H1 (cell line): ENCODE measurements at regions not wholly inside any gene's neighbourhood (a gene's known extent, or its start where the extent isn't known, plus 50 kb on each side); places are given as distances from the start of the nearest gene placed in this dataset.

Experiments
- CTCF ChIA-PET: fragments of 300-600 bp; sonication (Branson Sonifier 250); formaldehyde crosslinking; loops from one replicate; lab custom pipeline; 2021; ENCODE audit not compliant: partially characterized antibody; lab: Charles Lee
- POLR2A ChIA-PET: fragments of 300-600 bp; sonication (Branson Sonifier 250); formaldehyde crosslinking; loops from one replicate; lab custom pipeline; 2021; ENCODE audit warnings: inconsistent platforms; ENCODE audit not compliant: partially characterized antibody; lab: Charles Lee
- DNase-seq, 2 experiments: peaks; one replicate each; pipeline versions ENCODE4 v3.0.0 to v3.0.0-alpha.2; 2010 to 2022; ENCODE audit warnings: low spot score in 2 of 2, low read depth in 1 of 2, mixed read lengths in 1 of 2
- FAIRE-seq: peaks from 2 replicates; lab custom pipeline; 2011; peaks lifted over from hg19 to GRCh38; lab: Jason Lieb, UNC
- H2AFZ ChIP-seq: 2 replicates; pipeline ENCODE4 v1.8.1; 2012; ENCODE audit warnings: low read length, inconsistent platforms
- H2AK5ac ChIP-seq: 2 replicates; pipeline ENCODE4 v1.6.1; 2013; ENCODE audit warnings: low read depth, low read length
- H2BK120ac ChIP-seq: replicated peaks from 2 replicates; pipeline ENCODE3; 2013; ENCODE audit warnings: low read depth, low read length, inconsistent platforms
- H2BK12ac ChIP-seq: 2 replicates; pipeline ENCODE4 v1.6.1; 2013; ENCODE audit warnings: low read depth, low read length
- H2BK15ac ChIP-seq: 2 replicates; pipeline ENCODE4 v1.6.1; 2013; ENCODE audit warnings: low read length
- H2BK20ac ChIP-seq: 2 replicates; pipeline ENCODE4 v1.6.1; 2013; ENCODE audit warnings: low read length
- H2BK5ac ChIP-seq: 2 replicates; pipeline ENCODE4 v1.6.1; 2013; ENCODE audit warnings: low read depth, low read length
- H3K14ac ChIP-seq: 2 replicates; pipeline ENCODE4 v1.6.1; 2013; ENCODE audit warnings: inconsistent platforms; ENCODE audit not compliant: insufficient read length
- H3K18ac ChIP-seq: 2 replicates; pipeline ENCODE4 v1.6.1; 2013; ENCODE audit warnings: low read length; ENCODE audit errors: extremely low read depth
- H3K23ac ChIP-seq: 2 replicates; pipeline ENCODE4 v1.6.1; 2013; ENCODE audit warnings: inconsistent platforms; ENCODE audit not compliant: insufficient read length
- H3K23me2 ChIP-seq: 2 replicates; pipeline ENCODE4 v1.6.1; 2013; ENCODE audit warnings: low read depth, low read length
- H3K27ac ChIP-seq: 2 replicates; pipeline ENCODE4 v1.6.1; 2011; ENCODE audit warnings: low read depth, low read length, inconsistent platforms
- H3K27me3 ChIP-seq, 4 experiments: replicated peaks in 1 of 4; 1 replicate in 1 of 4; 2 replicates in 3 of 4; pipeline versions ENCODE4 v1.6.1 to v1.8.1; 2011 to 2013; ENCODE audit warnings: low read length in 3 of 4, mild to moderate bottlenecking in 3 of 4, inconsistent platforms in 2 of 4, mixed read lengths in 2 of 4, moderate library complexity in 1 of 4; ENCODE audit not compliant: control insufficient read depth in 3 of 4, insufficient read depth in 3 of 4; ENCODE audit errors: extremely low read depth in 1 of 4
- H3K36me3 ChIP-seq, 4 experiments: 2 replicates each; pipeline versions ENCODE4 v1.6.1 to v1.8.1; 2011 to 2013; ENCODE audit warnings: mild to moderate bottlenecking in 4 of 4, low read length in 3 of 4, moderate library complexity in 2 of 4, control low read depth in 1 of 4, inconsistent platforms in 1 of 4; ENCODE audit not compliant: insufficient read depth in 4 of 4, control insufficient read depth in 2 of 4
- H3K4ac ChIP-seq: replicated peaks from 2 replicates; pipeline ENCODE3; 2013; ENCODE audit warnings: low read length, low read depth, mixed read lengths, inconsistent platforms; ENCODE audit not compliant: insufficient read length
- H3K4me1 ChIP-seq, 4 experiments: replicated peaks in 1 of 4; 1 replicate in 1 of 4; 2 replicates in 3 of 4; pipeline versions ENCODE4 v1.6.1 to v1.8.1; 2011 to 2013; ENCODE audit warnings: low read length in 3 of 4, inconsistent platforms in 2 of 4, mixed read lengths in 1 of 4; ENCODE audit not compliant: insufficient read depth in 4 of 4, control insufficient read depth in 3 of 4
- H3K4me2 ChIP-seq, 2 experiments: 2 replicates each; pipeline versions ENCODE4 v1.6.1 to v1.8.1; 2011 to 2013; ENCODE audit warnings: low read depth in 2 of 2, low read length in 2 of 2, control low read depth in 1 of 2, inconsistent platforms in 1 of 2, mild to moderate bottlenecking in 1 of 2; ENCODE audit not compliant: insufficient read depth in 1 of 2
- H3K4me3 ChIP-seq, 4 experiments: fragments of 200-600, 300-600 bp in 1 of 4; sonication (generic), shearing (Covaris generic), sonication (Bioruptor Twin) in 1 of 4; 2 replicates each; pipeline versions ENCODE4 v1.5.1 to v1.8.1; 2011 to 2016; ENCODE audit warnings: low read length in 4 of 4, low read depth in 3 of 4, control low read depth in 2 of 4, inconsistent platforms in 2 of 4, mild to moderate bottlenecking in 2 of 4, mixed read lengths in 1 of 4, moderate library complexity in 1 of 4; ENCODE audit not compliant: insufficient read depth in 2 of 4; ENCODE audit errors: extremely low read depth in 1 of 4
- H3K56ac ChIP-seq: replicated peaks from 2 replicates; pipeline ENCODE3; 2013; ENCODE audit warnings: low read depth, mild to moderate bottlenecking, mixed read lengths, low read length, inconsistent platforms; ENCODE audit not compliant: insufficient read length
- H3K79me1 ChIP-seq: 2 replicates; pipeline ENCODE4 v1.6.1; 2013; ENCODE audit warnings: low read depth, low read length, control low read depth
- H3K79me2 ChIP-seq, 2 experiments: 2 replicates each; pipeline versions ENCODE4 v1.6.1 to v1.8.1; 2012 to 2013; ENCODE audit warnings: low read length in 2 of 2, mild to moderate bottlenecking in 2 of 2, inconsistent platforms in 1 of 2; ENCODE audit not compliant: insufficient read depth in 2 of 2, control insufficient read depth in 1 of 2
- H3K9ac ChIP-seq, 4 experiments: replicated peaks in 1 of 4; 1 replicate in 1 of 4; 2 replicates in 3 of 4; pipeline versions ENCODE4 v1.6.1 to v1.8.1; 2011 to 2013; ENCODE audit warnings: low read depth in 3 of 4, low read length in 3 of 4, control low read depth in 2 of 4, mild to moderate bottlenecking in 2 of 4, moderate library complexity in 2 of 4, inconsistent platforms in 1 of 4; ENCODE audit errors: extremely low read depth in 1 of 4
- H3K9me3 ChIP-seq, 2 experiments: 2 replicates each; pipeline versions ENCODE4 v1.6.1 to v1.8.1; 2012 to 2013; ENCODE audit warnings: mild to moderate bottlenecking in 2 of 2, moderate library complexity in 2 of 2, control low read depth in 1 of 2, inconsistent platforms in 1 of 2, low read depth in 1 of 2, low read length in 1 of 2, mixed read lengths in 1 of 2; ENCODE audit not compliant: insufficient read depth in 2 of 2
- H4K20me1 ChIP-seq, 2 experiments: replicated peaks in 1 of 2; 2 replicates each; pipeline versions ENCODE3 to v1.8.1; 2011 to 2013; ENCODE audit warnings: inconsistent platforms in 2 of 2, low read length in 2 of 2, mild to moderate bottlenecking in 1 of 2; ENCODE audit not compliant: insufficient read depth in 2 of 2, control insufficient read depth in 1 of 2
- H4K5ac ChIP-seq: 2 replicates; pipeline ENCODE4 v1.6.1; 2013; ENCODE audit warnings: low read length, low read depth, mixed read lengths, inconsistent platforms; ENCODE audit not compliant: insufficient read length
- H4K8ac ChIP-seq: 2 replicates; pipeline ENCODE4 v1.8.0; 2013; ENCODE audit warnings: mild to moderate bottlenecking, moderate library complexity, low read length, inconsistent platforms; ENCODE audit not compliant: insufficient read depth; ENCODE audit errors: extremely low read depth
- H4K91ac ChIP-seq: replicated peaks from 2 replicates; pipeline ENCODE3; 2013; ENCODE audit warnings: low read length, mixed read lengths, inconsistent platforms; ENCODE audit not compliant: insufficient read length
- BACH1 ChIP-seq: IDR thresholded peaks from 2 replicates; pipeline ENCODE4 v1.6.1; 2012; ENCODE audit warnings: low read length, improper control_type of control experiment
- CEBPB ChIP-seq: IDR thresholded peaks from 2 replicates; pipeline ENCODE4 v1.6.1; 2012; ENCODE audit warnings: low read depth, low read length
- GTF2F1 ChIP-seq: IDR thresholded peaks from 2 replicates; pipeline ENCODE4 v1.6.1; 2012; ENCODE audit warnings: low read depth, low read length, improper control_type of control experiment, borderline replicate concordance
- HDAC6 ChIP-seq: IDR thresholded peaks from one replicate; pipeline ENCODE4 v1.7.1; 2012; ENCODE audit warnings: low read depth, mild to moderate bottlenecking, inconsistent platforms, low read length, moderate library complexity
- KDM1A ChIP-seq: fragments of 200-600, 300-600 bp; sonication (generic); IDR thresholded peaks from 2 replicates; pipeline ENCODE4 v1.7.1; 2016; ENCODE audit warnings: mild to moderate bottlenecking, low read length, borderline replicate concordance
- NANOG ChIP-seq: IDR thresholded peaks from 2 replicates; pipeline ENCODE4 v1.6.1; 2011; ENCODE audit warnings: low read length, low read depth, mild to moderate bottlenecking, inconsistent platforms; ENCODE audit not compliant: insufficient read depth, poor library complexity, severe bottlenecking
- NRF1 ChIP-seq: IDR thresholded peaks from 2 replicates; pipeline ENCODE4 v1.6.1; 2011; ENCODE audit warnings: mild to moderate bottlenecking, low read depth, low read length, improper control_type of control experiment
- RXRA ChIP-seq: IDR thresholded peaks from 2 replicates; pipeline ENCODE4 v1.6.1; 2011; ENCODE audit warnings: low read depth, mild to moderate bottlenecking, low read length, moderate library complexity; ENCODE audit not compliant: insufficient read depth
- SP1 ChIP-seq: IDR thresholded peaks from 2 replicates; pipeline ENCODE4 v1.6.1; 2011; ENCODE audit warnings: low read depth, low read length
- SUZ12 ChIP-seq: fragments of 200-600 bp; sonication (generic); IDR thresholded peaks from 2 replicates; pipeline ENCODE4 v1.6.1; 2012; ENCODE audit warnings: mild to moderate bottlenecking, inconsistent platforms, low read length, moderate library complexity, mixed read lengths
- TEAD4 ChIP-seq: IDR thresholded peaks from 2 replicates; pipeline ENCODE4 v1.6.1; 2012; ENCODE audit warnings: low read depth, low read length, inconsistent platforms, mixed read lengths
- WGBS, 2 experiments: shearing (Covaris generic) in 1 of 2; methylation state at CpG; one replicate each; pipeline versions ENCODE4 v1.1.6 to v1.1.7; 2013 to 2015; ENCODE audit warnings: low lambda C conversion rate in 2 of 2, mixed read lengths in 2 of 2, inconsistent platforms in 1 of 2, low coverage in 1 of 2, missing lambda C conversion rate in 1 of 2; ENCODE audit not compliant: insufficient replicate concordance in 2 of 2, insufficient coverage in 1 of 2, insufficient read length in 1 of 2; ENCODE audit errors: extremely low coverage in 1 of 2, missing lambda C conversion rate in 1 of 2; 5-methylcytosine and 5-hydroxymethylcytosine counted together
- TF ChIP-seq, protein P1 (sequence below): IDR thresholded peaks from 2 replicates; pipeline ENCODE4 v1.6.1; 2012; ENCODE audit warnings: low read length, inconsistent platforms

DNA sequence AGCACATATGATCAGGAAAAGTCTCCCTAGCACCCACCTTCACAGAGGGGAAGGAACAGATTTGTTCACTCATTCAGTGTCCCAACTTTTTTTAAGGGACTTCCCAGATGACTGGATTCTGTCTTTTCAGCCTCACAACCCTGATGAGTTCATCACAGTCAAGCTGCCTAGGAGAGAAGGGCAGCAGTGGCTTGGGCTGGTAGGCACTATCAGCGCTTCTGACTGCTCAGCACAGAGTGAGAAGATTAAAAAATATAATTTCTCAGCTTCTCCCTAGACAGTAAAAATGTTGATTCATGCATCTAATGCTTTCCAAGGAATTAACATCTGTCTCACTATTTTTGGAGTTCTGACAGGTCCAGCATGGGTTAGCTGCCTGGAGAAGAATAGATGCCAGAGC is 328.2 kb downstream of the DTHD1 start (continued):
- TF ChIP-seq SUZ12 = no peak

DNA sequence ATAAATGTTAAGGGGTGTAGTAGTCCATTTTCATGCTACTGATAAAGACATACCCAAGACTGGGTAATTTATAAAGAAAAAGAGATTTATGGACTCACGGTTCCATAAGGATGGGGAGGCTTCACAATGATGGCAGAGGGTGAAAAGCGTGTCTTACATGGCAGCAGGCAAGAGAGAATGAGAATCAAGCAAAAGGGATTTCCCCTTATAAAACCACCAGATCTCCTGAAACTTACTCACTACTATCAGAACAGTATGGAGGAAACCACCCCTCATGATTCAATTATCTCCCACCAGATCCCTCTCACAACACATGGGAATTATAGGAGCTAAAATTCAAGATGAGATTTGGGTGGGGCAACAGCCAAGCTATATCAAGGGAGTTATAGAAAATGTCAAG is 329.2 kb downstream of the DTHD1 start:
- Histone ChIP-seq H3K23me2 (no peaks in the 10 kb centered on the region), H3K23ac (no peak overlapping the region), H2BK15ac (no peak overlapping the region), H2AFZ (no peak overlapping the region), H4K8ac (no peak overlapping the region), H3K9ac (no peak overlapping the region), H3K27me3 (no peaks in the 10 kb centered on the region), H2BK120ac (no peak overlapping the region), H3K79me1 (no peaks in the 10 kb centered on the region), H4K5ac (no peak overlapping the region), H3K56ac (no peak overlapping the region), H2BK12ac (no peak overlapping the region), H3K4ac (no peak overlapping the region), H2BK5ac (no peak overlapping the region), H3K9me3 (peaks cover 0 to 2% of the 10 kb centered on the region in 2 experiments; a peak in 1 of 4 replicates), H2AK5ac (no peak overlapping the region), H3K4me2 (no peak overlapping the region), H3K79me2 (no peaks in the 10 kb centered on the region), H4K91ac (no peak overlapping the region), H4K20me1 (no peaks in the 10 kb centered on the region), H3K36me3 (no peaks in the 10 kb centered on the region), H3K4me3 (no peak overlapping the region), H3K4me1 (no peaks in the 10 kb centered on the region), H3K18ac (no peak overlapping the region), H2BK20ac (no peak overlapping the region), H3K14ac (no peak overlapping the region), H3K27ac (no peak overlapping the region)
- CTCF ChIA-PET = no interaction called here
- no peak for FAIRE-seq
- no peak for DNase-seq
- WGBS, 2 experiments = 81% methylated on average over 2 of the region's 2 CpGs; no CpG with 5 or more reads in 1 of the 2 experiments
- POLR2A ChIA-PET = no interaction called here
- TF ChIP-seq, protein P1, sequence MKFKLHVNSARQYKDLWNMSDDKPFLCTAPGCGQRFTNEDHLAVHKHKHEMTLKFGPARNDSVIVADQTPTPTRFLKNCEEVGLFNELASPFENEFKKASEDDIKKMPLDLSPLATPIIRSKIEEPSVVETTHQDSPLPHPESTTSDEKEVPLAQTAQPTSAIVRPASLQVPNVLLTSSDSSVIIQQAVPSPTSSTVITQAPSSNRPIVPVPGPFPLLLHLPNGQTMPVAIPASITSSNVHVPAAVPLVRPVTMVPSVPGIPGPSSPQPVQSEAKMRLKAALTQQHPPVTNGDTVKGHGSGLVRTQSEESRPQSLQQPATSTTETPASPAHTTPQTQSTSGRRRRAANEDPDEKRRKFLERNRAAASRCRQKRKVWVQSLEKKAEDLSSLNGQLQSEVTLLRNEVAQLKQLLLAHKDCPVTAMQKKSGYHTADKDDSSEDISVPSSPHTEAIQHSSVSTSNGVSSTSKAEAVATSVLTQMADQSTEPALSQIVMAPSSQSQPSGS = no peak
- no peak for TF ChIP-seq NANOG
- TF ChIP-seq RXRA = no peak
- TF ChIP-seq KDM1A = no peak
- no peak for TF ChIP-seq CEBPB
- TF ChIP-seq NRF1 = no peak
- TF ChIP-seq HDAC6 = no peak
- TF ChIP-seq GTF2F1 = no peak
- no peak for TF ChIP-seq BACH1
- no peak for TF ChIP-seq SP1
- TF ChIP-seq TEAD4 = no peak
